Fibroblast of lung (primary cell): ENCODE measurements at regions not wholly inside any gene's neighbourhood (a gene's known extent, or its start where the extent isn't known, plus 50 kb on each side); places are given as distances from the start of the nearest gene placed in this dataset.

ENCODE experiments used
- EZH2 ChIP-seq: IDR thresholded peaks from 2 replicates; pipeline ENCODE4 v1.5.1; 2012; ENCODE audit warnings: low read length, control low read depth, mild to moderate bottlenecking; ENCODE audit errors: missing control alignments
- TF ChIP-seq, protein P1 (sequence below), 2 donors: IDR thresholded peaks in 1 of 2; conservative IDR thresholded peaks in 1 of 2; 1 replicate in 1 of 2; 2 replicates in 1 of 2; pipeline ENCODE4 v1.5.1; 2011 to 2012; ENCODE audit warnings: low read length in 2 of 2, control low read depth in 1 of 2, inconsistent platforms in 1 of 2, low read depth in 1 of 2, mild to moderate bottlenecking in 1 of 2

DNA sequence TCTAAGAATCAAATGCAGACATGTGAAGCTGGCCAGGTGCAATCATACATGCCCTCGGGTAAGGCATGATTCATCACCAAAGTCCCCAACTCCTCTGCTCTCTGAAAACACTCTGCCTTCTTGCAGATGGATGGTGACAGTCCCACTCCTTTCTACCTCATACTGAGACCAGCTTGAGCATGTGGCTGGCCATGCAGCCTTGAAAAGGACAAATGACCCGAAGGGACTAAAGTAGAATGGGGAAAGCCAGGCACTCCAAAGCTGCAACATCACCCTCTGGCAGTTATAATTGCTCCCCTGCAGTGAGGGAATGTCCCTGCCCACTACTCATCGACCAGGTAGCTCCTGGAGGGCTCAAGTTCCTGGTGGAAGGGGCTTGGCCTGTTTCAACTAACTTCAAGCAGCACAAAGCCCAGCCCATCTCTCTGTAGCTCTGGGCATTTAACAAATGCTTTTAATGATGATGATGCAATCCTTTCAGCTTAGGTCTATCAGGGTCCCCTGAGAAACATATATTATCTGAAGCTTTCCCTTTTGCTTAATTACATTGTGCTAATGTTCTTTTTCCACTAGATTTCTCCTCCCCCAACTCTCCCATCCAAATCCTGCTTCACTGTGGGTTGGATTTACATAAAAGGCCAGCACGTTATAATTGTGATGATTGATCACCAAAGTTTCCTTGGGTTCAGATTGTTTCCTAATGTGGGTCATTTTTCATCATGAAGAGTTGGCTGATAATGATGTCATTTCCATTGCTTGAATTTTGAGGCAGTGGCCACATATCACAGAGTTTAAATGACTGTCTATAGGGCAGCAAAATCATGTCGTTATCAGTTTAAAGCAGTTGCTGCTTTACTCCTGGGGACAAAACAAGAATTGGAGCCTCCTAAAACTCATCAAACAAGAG, 436.5 kb upstream of the SLC30A5 start:
- TF ChIP-seq, protein P1, sequence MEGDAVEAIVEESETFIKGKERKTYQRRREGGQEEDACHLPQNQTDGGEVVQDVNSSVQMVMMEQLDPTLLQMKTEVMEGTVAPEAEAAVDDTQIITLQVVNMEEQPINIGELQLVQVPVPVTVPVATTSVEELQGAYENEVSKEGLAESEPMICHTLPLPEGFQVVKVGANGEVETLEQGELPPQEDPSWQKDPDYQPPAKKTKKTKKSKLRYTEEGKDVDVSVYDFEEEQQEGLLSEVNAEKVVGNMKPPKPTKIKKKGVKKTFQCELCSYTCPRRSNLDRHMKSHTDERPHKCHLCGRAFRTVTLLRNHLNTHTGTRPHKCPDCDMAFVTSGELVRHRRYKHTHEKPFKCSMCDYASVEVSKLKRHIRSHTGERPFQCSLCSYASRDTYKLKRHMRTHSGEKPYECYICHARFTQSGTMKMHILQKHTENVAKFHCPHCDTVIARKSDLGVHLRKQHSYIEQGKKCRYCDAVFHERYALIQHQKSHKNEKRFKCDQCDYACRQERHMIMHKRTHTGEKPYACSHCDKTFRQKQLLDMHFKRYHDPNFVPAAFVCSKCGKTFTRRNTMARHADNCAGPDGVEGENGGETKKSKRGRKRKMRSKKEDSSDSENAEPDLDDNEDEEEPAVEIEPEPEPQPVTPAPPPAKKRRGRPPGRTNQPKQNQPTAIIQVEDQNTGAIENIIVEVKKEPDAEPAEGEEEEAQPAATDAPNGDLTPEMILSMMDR (conservative IDR thresholded peaks at IDR 0.05 in 1 of 2, IDR thresholded peaks at IDR 0.05 in 1 of 2; ENCODE audit: low read depth in 1 of 2, low read length in 2 of 2): no peak
- TF ChIP-seq EZH2: no peak
